Liver (tissue), 3 donors: ENCODE measurements at regions not wholly inside any gene's neighbourhood (a gene's known extent, or its start where the extent isn't known, plus 50 kb on each side); places are given as distances from the start of the nearest gene placed in this dataset.

Source experiments
- CTCF ChIP-seq: fragments of 150-350 bp; IDR thresholded peaks from 2 replicates; pipeline ENCODE4 v1.5.1; 2017; ENCODE audit warnings: improper control_type of control experiment, low read depth, low read length; ENCODE audit not compliant: missing input control
- EGR1 ChIP-seq, 2 donors: IDR thresholded peaks; 2 replicates each; pipeline ENCODE4 v1.6.1; 2016 to 2018; ENCODE audit warnings: antibody characterized with exemption in 2 of 2, low read depth in 2 of 2
- FOXA2 ChIP-seq: IDR thresholded peaks from 2 replicates; pipeline ENCODE4 v1.6.1; 2016; ENCODE audit warnings: antibody characterized with exemption
- JUND ChIP-seq, 2 donors: IDR thresholded peaks; 2 replicates each; pipeline ENCODE4 v1.6.1; 2016; ENCODE audit warnings: antibody characterized with exemption in 2 of 2
- MAX ChIP-seq: IDR thresholded peaks from 2 replicates; pipeline ENCODE4 v1.6.1; 2016; ENCODE audit warnings: antibody characterized with exemption
- RAD21 ChIP-seq, 2 donors: IDR thresholded peaks; 2 replicates each; pipeline ENCODE4 v1.6.1; 2016; ENCODE audit warnings: antibody characterized with exemption in 2 of 2, mild to moderate bottlenecking in 2 of 2
- REST ChIP-seq: IDR thresholded peaks from 2 replicates; pipeline ENCODE4 v1.6.1; 2016; ENCODE audit warnings: antibody characterized with exemption, mild to moderate bottlenecking
- TAF1 ChIP-seq: conservative IDR thresholded peaks from 2 replicates; pipeline ENCODE4 v1.6.1; 2016; ENCODE audit warnings: antibody characterized with exemption, mild to moderate bottlenecking
- ZBTB33 ChIP-seq: IDR thresholded peaks from 2 replicates; pipeline ENCODE4 v1.6.1; 2016; ENCODE audit warnings: antibody characterized with exemption
- donor health status: healthy.
- donor health status: healthy.

GRCh38 chr22:27063841-27064240 is 406.5 kb downstream of the MIAT start:
- TF ChIP-seq CTCF (no peak), MAX (no peak), EGR1 (IDR thresholded peaks at IDR 0.05; ENCODE audit: low read depth in 2 of 2) (no peak), TAF1 (no peak), ZBTB33 (no peak), REST (no peak), RAD21 (IDR thresholded peaks at IDR 0.05) (no peak), FOXA2 (no peak), JUND (IDR thresholded peaks at IDR 0.05) (no peak)
